ENCODE measurements at regions not wholly inside any gene's neighbourhood (a gene's known extent, or its start where the extent isn't known, plus 50 kb on each side); places are given as distances from the start of the nearest gene placed in this dataset.

DNA sequence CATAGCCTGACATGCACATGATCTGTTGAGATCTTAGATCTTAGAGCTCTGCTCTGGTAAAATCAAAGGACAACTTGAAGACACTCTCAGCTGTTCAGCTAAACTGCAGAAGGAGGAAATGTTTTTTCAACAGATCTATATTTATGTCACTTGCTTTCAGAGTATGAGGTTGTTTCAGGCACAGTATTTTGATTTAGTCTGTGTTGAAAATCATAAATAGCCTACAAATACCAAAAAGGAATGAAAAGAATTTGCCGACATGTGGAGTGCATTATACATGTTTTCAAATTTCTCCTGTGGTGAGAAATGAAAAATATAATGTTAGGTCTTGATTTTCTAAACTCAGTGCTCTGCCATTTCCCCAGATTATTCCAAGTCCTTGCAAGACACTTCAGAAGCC, 1118.4 kb downstream of the TBL1XR1 start:
- H3K36me3 Mint-ChIP-seq (ENCODE audit: low read depth): no peaks in the 10 kb centered on the region
- no peaks in the 10 kb centered on the region for H3K27me3 Mint-ChIP-seq (ENCODE audit: low read depth)
- TF ChIP-seq, protein P1, sequence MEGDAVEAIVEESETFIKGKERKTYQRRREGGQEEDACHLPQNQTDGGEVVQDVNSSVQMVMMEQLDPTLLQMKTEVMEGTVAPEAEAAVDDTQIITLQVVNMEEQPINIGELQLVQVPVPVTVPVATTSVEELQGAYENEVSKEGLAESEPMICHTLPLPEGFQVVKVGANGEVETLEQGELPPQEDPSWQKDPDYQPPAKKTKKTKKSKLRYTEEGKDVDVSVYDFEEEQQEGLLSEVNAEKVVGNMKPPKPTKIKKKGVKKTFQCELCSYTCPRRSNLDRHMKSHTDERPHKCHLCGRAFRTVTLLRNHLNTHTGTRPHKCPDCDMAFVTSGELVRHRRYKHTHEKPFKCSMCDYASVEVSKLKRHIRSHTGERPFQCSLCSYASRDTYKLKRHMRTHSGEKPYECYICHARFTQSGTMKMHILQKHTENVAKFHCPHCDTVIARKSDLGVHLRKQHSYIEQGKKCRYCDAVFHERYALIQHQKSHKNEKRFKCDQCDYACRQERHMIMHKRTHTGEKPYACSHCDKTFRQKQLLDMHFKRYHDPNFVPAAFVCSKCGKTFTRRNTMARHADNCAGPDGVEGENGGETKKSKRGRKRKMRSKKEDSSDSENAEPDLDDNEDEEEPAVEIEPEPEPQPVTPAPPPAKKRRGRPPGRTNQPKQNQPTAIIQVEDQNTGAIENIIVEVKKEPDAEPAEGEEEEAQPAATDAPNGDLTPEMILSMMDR (conservative IDR thresholded peaks at IDR 0.05): no peak
- H3K4me3 Mint-ChIP-seq: no peak overlapping the region
- H3K4me1 Mint-ChIP-seq: no peaks in the 10 kb centered on the region
- H3K9me3 Mint-ChIP-seq: peaks cover 10% of the 10 kb centered on the region
- no peak for DNase-seq (ENCODE audit: low read depth, low spot score)
- H3K27ac Mint-ChIP-seq (ENCODE audit: unreplicated experiment): no peak overlapping the region

DNA sequence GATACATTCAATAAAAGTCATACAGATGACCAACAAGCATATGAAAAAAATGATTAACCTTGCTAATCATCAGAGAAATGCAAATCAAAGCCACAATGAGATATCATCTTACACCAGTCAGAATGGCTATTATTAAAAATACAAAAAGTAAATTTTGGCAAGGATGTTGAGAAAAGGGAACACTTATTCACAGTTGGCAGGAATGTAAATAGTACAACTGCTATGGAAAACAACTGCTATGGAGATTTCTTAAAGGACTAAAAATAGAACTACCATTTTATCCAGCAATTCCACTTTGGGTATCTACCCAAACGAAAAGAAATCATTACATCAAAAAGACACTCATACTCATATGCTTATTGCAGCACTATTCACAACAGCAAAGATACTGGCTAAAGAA, 1121.8 kb downstream of the TBL1XR1 start:
- Mint-ChIP-seq H3K27ac (ENCODE audit: unreplicated experiment) (no peak overlapping the region), H3K4me1 (no peaks in the 10 kb centered on the region), H3K36me3 (ENCODE audit: low read depth) (no peaks in the 10 kb centered on the region), H3K4me3 (no peak overlapping the region), H3K27me3 (ENCODE audit: low read depth) (no peaks in the 10 kb centered on the region), H3K9me3 (peaks cover 12% of the 10 kb centered on the region)
- no peak for DNase-seq (ENCODE audit: low read depth, low spot score)
- TF ChIP-seq, protein P1 (conservative IDR thresholded peaks at IDR 0.05): no peak

DNA sequence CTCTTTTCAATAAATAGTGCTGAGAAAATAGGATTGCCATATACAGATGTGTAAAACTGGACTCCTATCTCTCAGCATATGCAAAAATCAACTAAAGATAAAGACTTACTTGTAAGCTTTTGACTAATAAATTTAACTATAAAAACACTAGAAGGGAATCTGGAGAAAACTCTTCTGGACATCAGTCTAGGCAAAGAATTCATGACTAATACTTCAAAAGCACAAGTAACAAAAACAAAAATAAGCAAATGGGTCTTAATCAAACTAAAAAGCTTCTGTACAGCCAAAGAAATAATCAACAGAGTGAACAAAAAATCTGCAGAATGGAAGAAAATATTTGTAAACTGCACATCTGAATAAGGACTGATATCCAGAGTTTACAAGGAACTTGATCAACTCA, 1122.2 kb downstream of the TBL1XR1 start:
- no peaks in the 10 kb centered on the region for H3K4me1 Mint-ChIP-seq
- DNase-seq (ENCODE audit: low read depth, low spot score): no peak
- no peak overlapping the region for H3K27ac Mint-ChIP-seq (ENCODE audit: unreplicated experiment)
- H3K9me3 Mint-ChIP-seq: peaks cover 12% of the 10 kb centered on the region
- H3K27me3 Mint-ChIP-seq (ENCODE audit: low read depth): no peaks in the 10 kb centered on the region
- TF ChIP-seq, protein P1 (conservative IDR thresholded peaks at IDR 0.05): no peak
- H3K36me3 Mint-ChIP-seq (ENCODE audit: low read depth): no peaks in the 10 kb centered on the region
- H3K4me3 Mint-ChIP-seq: no peak overlapping the region

DNA sequence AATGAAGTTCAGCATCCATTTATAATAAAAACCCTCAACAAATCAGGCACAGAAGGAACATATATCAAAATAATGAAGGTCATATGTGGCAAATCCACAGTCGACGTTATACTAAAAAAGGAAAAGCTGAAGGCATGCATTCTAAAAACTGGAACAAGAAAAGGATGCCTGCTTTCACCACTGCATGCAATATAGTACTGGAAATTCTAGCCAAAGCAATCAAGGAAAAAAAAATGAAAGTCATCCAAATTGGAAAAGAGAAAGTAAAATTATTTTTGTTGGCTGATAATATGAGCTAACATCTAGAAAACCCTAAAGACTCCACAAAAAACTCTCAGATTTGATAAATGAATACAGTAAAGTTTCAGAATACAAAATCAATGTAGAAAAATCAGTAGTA, 1123.2 kb downstream of the TBL1XR1 start:
- H3K36me3 Mint-ChIP-seq (ENCODE audit: low read depth): no peaks in the 10 kb centered on the region
- peaks cover 12% of the 10 kb centered on the region for H3K9me3 Mint-ChIP-seq
- TF ChIP-seq, protein P1 (conservative IDR thresholded peaks at IDR 0.05): no peak
- no peaks in the 10 kb centered on the region for H3K27me3 Mint-ChIP-seq (ENCODE audit: low read depth)
- H3K4me3 Mint-ChIP-seq: no peak overlapping the region
- DNase-seq (ENCODE audit: low read depth, low spot score): no peak
- no peak overlapping the region for H3K27ac Mint-ChIP-seq (ENCODE audit: unreplicated experiment)
- H3K4me1 Mint-ChIP-seq: no peaks in the 10 kb centered on the region

DNA sequence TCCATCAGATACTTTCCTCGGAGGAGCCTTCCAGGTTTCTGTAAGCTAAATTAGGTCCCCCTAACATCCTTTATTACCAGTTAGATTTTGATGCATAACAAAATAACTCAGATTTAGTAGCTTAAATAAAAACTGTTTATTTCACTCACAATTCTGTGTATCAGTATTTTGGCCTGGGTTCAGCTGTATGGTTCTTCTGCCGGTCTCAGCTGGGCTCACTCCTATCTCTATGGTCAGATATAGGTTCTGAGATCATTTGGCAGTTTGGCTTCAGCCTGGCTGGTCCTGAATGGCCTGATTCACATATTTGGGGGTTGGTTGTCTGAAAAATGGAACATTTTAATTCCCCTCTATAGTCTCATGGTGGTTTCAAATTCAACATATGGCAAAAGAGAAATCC, 1125.3 kb downstream of the TBL1XR1 start:
- Mint-ChIP-seq H3K27ac (ENCODE audit: unreplicated experiment) (no peak overlapping the region), H3K36me3 (ENCODE audit: low read depth) (no peaks in the 10 kb centered on the region), H3K27me3 (ENCODE audit: low read depth) (no peaks in the 10 kb centered on the region), H3K4me1 (no peaks in the 10 kb centered on the region), H3K9me3 (peaks cover 5% of the 10 kb centered on the region), H3K4me3 (no peak overlapping the region)
- DNase-seq (ENCODE audit: low read depth, low spot score): no peak
- TF ChIP-seq, protein P1 (conservative IDR thresholded peaks at IDR 0.05): no peak

DNA sequence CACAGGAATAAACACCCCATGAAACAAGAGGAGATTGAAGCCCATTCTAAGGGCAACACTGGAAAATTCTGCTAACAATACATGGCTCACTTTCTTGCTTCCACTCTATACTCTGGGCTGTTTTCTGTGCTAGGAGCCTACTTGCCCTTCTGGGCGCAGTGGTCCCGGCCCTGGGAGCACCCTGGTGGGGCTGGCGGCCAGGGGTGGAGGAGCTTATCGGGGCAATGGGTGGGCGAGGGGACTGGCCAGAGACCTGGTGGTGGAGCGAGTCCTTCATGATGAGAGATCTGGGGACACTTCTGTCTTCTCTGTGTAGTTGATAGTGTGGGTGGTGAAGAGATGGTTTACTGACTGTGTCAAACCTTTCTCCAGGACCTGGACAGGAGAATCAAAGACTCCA, 1128.5 kb downstream of the TBL1XR1 start:
- no peaks in the 10 kb centered on the region for H3K36me3 Mint-ChIP-seq (ENCODE audit: low read depth)

More for the DNA sequence above, 1128.5 kb downstream of the TBL1XR1 start:
- TF ChIP-seq, protein P1 (conservative IDR thresholded peaks at IDR 0.05): no peak
- peaks cover 2% of the 10 kb centered on the region for H3K9me3 Mint-ChIP-seq
- H3K27me3 Mint-ChIP-seq (ENCODE audit: low read depth): no peaks in the 10 kb centered on the region
- H3K27ac Mint-ChIP-seq (ENCODE audit: unreplicated experiment): no peak overlapping the region
- no peak for DNase-seq (ENCODE audit: low read depth, low spot score)
- no peaks in the 10 kb centered on the region for H3K4me1 Mint-ChIP-seq
- no peak overlapping the region for H3K4me3 Mint-ChIP-seq

Data from neural crest cell (in vitro differentiated cells).